Anterior cingulate cortex (tissue), 58 donors: ENCODE measurements at regions not wholly inside any gene's neighbourhood (a gene's known extent, or its start where the extent isn't known, plus 50 kb on each side); places are given as distances from the start of the nearest gene placed in this dataset.

Source experiments
- DNase-seq, 58 donors: peaks; one replicate each; lab custom pipeline; 2025; lab: John Stamatoyannopoulos, UW

GRCh38 chr12:103178366-103179080, 221.0 kb downstream of the ASCL1 start:
- DNase-seq, result peak in 24 of 58 donors; percentile 0 to 36 (median 3)

GRCh38 chr12:103181366-103182152, 224.1 kb downstream of the ASCL1 start:
- no peak for DNase-seq

DNA sequence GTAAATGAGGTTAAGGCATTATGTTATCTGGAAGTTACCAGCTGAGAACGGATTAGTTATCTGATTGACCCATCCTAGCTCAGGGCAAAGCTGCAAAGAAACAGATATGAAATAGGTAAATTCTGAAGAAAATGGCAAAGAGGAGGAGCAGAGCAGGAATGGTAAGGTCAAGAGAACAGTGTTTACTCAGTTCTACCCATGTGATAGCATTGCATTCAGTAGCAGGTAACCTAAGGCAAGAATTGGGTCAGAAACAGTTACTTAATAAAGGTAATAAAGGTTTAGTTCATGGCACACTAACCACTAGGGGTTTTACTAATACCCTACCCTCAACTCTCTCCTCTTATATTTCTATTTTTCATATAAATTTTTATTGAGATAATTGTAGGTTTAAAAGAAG, 224.8 kb downstream of the ASCL1 start:
- no peak for DNase-seq

GRCh38 chr12:103196467-103196866, 239.0 kb downstream of the ASCL1 start:
- DNase-seq, result no peak

- no peak for DNase-seq
These were observed 240.4 kb downstream of the ASCL1 start for GRCh38 chr12:103197725-103198388.

DNA sequence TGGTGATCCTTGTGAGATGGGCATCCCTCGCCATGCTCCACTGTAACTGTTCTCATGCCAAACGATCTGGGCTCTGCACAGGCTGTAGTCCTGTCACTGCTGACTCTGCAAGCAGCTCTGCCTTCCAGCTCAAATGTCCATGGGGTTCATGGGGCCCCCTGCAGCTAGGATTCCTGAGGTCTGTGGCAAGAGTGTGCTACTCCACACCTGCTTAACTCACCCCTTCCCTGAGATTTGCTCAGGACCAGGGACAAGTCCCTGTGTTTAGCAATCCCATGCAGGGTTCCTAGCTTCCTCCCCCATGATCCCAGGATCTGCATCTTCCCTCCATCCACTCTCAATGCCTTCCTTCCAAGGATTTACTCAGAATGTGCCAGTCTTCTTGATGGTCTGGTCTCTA, 241.0 kb downstream of the ASCL1 start:
- no peak for DNase-seq

DNA sequence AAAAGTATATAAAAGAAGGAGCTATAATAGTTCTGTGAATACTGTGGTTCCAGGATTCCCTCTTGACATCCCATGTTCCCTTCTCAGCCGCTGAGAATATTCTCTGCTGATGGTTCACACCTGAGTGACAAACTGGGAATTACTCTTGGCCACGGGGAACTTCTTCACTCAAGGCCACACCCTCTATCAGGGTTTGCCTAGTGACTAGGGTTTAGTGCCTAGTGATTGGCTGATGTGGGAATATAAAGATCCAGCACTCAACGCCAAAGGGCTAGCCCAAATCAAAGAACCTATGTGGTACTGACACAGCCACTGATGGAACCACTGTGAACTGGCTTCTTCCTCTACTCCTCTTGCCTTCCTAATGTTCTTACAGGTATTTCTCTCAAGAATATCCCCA, 248.4 kb downstream of the ASCL1 start:
- no peak for DNase-seq

DNA sequence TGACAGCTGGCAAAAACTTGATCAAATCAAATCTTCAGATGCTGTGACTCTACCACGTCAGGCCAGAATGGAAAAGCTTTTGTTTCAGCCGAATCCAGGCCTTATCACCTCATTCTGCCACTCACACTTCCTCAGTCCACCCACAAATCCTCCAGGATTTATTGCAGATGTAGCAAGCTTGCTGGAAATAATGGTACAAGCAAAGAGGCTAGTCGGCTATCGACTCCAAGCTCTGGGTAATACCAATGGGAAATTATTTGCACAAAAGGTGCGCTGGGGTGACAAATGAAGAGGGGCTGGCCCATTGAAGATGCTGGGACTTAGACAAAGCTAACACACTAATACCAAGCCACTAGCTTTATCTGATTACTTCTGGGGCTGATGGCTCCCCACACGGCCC, 250.5 kb downstream of the ASCL1 start:
- DNase-seq, result no peak

GRCh38 chr12:103241184-103241583, 254.6 kb downstream of the C12orf42 start:
- DNase-seq, result no peak

DNA sequence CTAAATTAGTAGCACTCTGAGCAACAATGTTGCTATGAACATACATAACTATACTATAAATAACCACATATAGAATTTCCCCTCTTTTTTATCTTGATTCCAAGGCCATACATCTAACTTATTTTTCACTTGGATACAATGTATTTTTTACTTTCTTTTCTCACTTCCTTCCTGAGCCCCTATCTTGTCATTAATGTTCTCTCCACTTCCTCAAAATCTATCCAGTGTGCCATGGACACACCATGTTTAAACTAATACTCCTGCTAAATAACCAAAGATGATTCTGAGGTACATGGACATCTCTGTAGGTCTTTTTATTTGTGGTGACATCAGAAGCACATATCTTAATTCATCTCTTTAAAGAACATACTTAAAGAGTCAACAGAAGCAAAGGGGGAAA, 251.2 kb downstream of the C12orf42 start:
- DNase-seq, result no peak

- no peak for DNase-seq
These were observed 248.2 kb downstream of the C12orf42 start for GRCh38 chr12:103247531-103247930.

DNA sequence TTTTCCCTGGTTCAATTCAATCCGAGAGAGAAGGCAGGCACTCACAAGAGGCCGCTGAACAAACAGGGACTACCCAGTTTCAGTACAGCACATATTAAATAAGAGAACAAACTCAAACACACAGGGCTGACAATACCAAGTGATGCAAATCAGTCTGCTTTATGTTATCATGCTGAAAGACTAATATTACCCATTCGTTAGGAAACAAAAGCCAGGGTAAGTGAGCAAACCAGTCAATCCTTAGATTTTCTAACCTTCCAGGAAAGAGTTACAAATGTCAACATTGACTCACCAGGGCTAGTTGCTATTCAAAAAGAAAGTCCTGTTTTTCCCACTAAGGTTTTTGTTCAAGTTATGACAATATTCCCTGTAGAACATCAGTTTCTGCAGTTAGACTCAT, 246.2 kb downstream of the C12orf42 start:
- DNase-seq, result no peak

DNA sequence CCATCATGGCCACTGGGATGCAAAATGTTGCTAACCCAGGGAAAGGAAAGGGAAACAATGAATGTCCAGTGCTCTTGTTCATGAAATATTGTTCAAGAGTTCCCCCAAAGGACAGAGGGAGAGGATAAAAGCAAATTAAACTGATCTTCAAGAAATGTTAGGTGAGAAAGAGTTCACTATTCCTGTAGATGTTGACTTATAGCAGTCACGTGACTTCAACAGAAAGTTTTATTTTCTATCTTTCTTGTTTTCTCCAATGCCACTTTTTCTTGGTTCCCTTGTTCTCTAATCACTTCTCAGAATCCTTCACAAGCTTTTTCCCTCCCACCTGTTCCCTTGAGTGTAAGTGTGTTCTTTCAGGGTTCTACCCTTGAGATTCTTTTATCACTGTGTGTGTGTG, 245.3 kb downstream of the C12orf42 start:
- no peak for DNase-seq
